ENCODE measurements at regions not wholly inside any gene's neighbourhood (a gene's known extent, or its start where the extent isn't known, plus 50 kb on each side); places are given as distances from the start of the nearest gene placed in this dataset.

- POLR2A ChIA-PET = no interaction called here
- CTCF ChIA-PET = no interaction called here
These were observed 209.6 kb downstream of the SEMA6A start for GRCh38 chr5:116365006-116365496.

DNA sequence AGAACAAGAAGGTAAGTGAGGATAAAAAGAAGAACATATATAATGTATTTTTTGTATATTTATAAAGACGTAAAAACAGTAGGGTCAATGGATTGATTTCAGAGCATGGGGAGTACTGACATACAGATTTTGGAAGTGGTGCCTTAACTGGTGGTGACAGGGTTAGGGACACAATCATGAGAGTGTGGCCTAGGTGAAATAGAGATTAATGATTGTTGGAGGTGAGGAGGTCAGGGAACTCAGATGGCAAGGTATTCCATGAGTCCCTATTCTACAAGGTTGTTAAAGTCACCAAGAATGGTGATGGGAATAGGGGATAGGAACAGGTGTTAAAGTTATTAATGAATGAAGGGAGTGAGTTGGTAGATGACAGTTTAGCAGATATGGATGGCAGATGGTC, 210.8 kb downstream of the SEMA6A start:
- POLR2A ChIA-PET = no interaction called here
- CTCF ChIA-PET = no interaction called here

GRCh38 chr5:116361979-116362577, 212.5 kb downstream of the SEMA6A start:
- CTCF ChIA-PET = no interaction called here
- POLR2A ChIA-PET = no interaction called here

- POLR2A ChIA-PET = no interaction called here
These were observed 213.3 kb downstream of the SEMA6A start for GRCh38 chr5:116361171-116361967.

DNA sequence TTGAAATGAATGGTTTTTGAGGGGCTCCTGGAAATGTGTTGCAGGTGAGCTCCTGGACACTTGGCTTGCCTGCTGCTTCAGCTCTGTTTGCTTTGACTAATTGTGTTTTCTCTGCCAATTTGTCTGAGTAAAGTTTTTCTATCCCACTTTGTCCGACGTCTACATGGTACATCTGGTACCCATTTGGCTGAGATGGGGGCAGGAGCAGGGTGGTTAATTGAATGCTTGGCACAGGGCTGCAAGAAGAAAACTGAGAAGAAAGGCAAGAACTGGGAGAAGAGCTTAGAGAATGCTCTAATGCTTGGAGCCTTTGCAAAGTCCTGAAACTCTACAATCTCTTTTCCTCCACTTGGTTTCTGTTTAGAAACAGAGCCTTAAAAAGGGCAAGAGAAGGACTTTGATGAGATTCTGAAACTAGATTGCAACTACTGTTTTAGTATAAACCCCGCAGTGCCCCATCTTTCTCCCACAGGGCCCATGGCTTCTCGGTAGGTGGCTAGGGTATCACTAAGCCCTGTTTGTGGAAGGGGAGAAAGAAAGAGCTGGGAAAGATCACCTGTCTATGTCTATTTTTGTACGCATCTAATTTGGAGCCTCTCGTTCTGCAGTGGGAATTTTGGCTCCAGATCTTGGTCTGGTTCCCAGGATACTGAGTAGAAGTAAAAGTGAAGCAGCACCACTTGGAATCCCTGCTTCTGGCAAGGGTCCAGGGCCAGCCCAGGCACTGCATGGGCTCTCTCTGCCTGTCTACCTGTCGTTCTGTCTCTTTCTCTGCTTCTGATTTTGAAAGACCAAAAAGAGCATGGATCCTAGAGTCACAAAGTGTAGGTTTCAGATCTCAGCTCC, 214.4 kb downstream of the SEMA6A start:
- ChIA-PET POLR2A (no interaction called here), CTCF (no interaction called here)

More at GRCh38 chr5:116361171-116361967, 213.3 kb downstream of the SEMA6A start:
- CTCF ChIA-PET = no interaction called here

DNA sequence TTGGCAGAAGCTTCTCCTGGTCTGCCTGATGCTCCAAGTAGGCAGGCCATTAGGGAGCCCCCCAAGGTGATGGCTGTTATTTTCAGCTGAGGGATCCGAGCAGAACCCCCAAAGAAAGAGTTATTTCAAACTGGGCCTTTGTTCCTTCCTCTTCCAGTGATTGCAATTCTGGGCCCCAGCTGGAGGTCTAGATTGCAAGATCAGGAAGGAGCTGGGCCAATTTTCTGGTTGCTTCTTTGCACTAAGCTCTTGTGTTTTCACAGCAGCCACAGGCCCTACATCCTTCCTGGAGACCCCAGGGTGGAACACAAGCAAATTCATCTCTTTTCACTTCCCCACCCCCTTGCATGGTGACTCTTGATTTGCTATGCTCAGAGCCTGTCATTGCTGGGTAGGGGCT, 215.0 kb downstream of the SEMA6A start:
- ChIA-PET POLR2A (no interaction called here), CTCF (no interaction called here)

DNA sequence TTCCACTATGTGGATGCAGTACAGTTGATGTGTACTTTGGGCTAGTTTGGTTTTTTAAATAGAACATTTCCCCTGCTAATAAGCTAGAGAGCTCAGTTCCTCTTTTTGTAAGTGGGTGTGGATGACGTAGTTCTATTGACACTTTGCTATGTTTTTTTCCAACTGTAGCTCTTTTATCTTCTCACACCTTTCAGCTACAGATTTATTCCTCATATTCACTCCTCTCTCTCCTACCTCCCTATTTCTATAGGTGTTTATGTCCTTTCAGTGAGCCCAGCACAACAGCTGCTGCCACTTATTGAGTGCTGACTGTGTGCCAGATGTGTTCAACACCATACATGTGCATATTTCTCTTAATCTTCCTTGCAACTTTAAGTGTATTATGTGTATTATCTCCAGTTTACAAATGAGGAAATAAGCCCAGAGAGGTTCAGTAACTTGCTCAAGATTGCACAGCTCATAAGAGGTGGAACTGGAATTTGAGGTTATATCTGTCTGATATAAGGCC, 215.7 kb downstream of the SEMA6A start:
- POLR2A ChIA-PET = no interaction called here
- CTCF ChIA-PET = no interaction called here

GRCh38 chr5:116358015-116358523, 216.6 kb downstream of the SEMA6A start:
- POLR2A ChIA-PET = no interaction called here
- CTCF ChIA-PET = no interaction called here

GRCh38 chr5:116355819-116356601, 218.6 kb downstream of the SEMA6A start:
- ChIA-PET CTCF (no interaction called here), POLR2A (no interaction called here)

DNA sequence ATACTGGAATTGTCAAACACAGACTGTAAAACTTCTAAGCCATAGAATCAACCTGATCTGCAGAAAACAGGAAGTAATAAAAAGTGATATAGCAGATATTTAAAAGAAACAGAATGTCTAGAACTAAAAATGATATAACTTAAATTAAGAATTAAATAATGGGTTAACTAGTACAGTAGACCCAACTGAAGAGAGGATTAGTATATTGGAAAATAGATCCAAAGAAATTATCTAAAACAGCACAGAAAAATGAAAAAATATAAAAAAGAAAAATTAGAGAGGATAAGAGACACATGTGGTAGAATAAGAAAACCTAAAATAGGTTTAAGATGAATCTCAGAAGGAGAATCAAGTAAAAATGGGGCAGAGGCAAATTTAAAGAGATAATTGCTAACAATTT, 219.9 kb downstream of the SEMA6A start:
- ChIA-PET CTCF (no interaction called here), POLR2A (no interaction called here)

DNA sequence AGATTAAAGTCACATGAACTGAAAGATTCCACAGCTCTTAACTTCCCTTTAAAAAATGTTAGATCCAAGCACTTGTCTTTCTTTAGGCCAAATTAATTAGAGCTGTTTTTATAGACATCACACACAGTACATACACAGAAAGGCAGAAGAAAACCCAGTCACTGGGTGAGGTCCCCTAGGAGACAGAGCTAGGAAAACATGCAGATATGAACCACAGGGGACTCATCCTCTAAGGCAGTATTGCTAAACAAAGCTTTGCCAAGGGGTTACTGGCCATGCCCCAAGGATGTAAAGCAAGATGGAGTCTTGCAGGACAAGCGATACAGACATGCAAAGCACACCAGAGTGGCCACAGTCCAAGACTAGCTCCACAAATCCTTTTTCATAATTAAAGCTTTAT, 227.0 kb downstream of the SEMA6A start:
- POLR2A ChIA-PET = no interaction called here
- CTCF ChIA-PET = no interaction called here

- ChIA-PET POLR2A (no interaction called here), CTCF (no interaction called here)
These were observed 230.7 kb downstream of the SEMA6A start for GRCh38 chr5:116343961-116344360.

All from activated CD8-positive, alpha-beta memory T cell treated with anti-CD3 and anti-CD28 coated beads for 36 hours (primary cell).